ENCODE measurements at regions not wholly inside any gene's neighbourhood (a gene's known extent, or its start where the extent isn't known, plus 50 kb on each side); places are given as distances from the start of the nearest gene placed in this dataset.

- no peak overlapping the region for H3K4me3 Mint-ChIP-seq
- H3K36me3 Mint-ChIP-seq, result no peaks in the 10 kb centered on the region
- no peaks in the 10 kb centered on the region for H3K9me3 Mint-ChIP-seq
- H3K27ac Mint-ChIP-seq, result no peak overlapping the region
- H3K27me3 Mint-ChIP-seq, result no peaks in the 10 kb centered on the region
- no peak for ATAC-seq
- no peaks in the 10 kb centered on the region for H3K4me1 Mint-ChIP-seq
These were observed 277.6 kb upstream of the DIAPH2 start for GRCh38 chrX:96407072-96407471.

DNA sequence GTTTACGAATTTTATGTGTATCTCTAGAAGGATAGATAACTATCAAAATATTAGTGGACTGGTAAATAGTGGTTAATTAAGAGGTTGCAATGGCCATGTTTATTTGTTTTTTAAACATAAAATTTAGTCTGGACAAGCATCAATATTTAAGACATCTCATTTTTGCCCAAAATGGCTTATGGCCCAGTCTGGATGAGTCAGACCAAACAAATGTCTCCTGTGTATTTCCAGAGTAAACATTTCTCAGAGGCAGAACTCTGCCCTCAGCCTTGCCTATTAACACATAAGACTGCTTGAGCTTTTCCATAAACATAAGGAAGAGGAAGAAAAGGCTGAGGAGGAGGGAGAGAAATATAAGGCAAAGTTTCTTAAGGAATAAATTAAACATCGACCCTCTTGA is 277.1 kb upstream of the DIAPH2 start:
- Mint-ChIP-seq H3K36me3 (no peaks in the 10 kb centered on the region), H3K4me1 (no peaks in the 10 kb centered on the region), H3K4me3 (no peak overlapping the region), H3K9me3 (no peaks in the 10 kb centered on the region), H3K27ac (no peak overlapping the region), H3K27me3 (no peaks in the 10 kb centered on the region)
- ATAC-seq, result no peak

DNA sequence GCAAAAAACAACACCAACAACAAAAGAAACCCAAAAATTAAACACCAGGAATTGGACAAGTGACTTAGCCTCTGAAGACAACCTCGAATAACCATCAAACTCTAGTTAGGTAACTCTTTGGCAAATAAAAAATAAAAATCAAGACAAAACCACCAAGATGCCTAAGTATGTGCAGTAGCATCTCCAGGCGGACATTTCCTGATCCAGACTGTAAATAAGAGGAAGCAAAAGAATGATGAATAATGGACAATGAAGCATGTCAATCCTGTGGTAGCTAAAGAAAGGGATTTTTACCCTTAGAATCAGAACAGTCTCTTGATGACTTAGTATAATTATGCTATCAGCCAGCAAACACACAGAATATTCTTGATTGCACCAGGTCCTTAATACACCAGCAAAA is 276.7 kb upstream of the DIAPH2 start:
- Mint-ChIP-seq H3K4me1 (no peaks in the 10 kb centered on the region), H3K4me3 (no peak overlapping the region), H3K27ac (no peak overlapping the region), H3K9me3 (no peaks in the 10 kb centered on the region), H3K27me3 (no peaks in the 10 kb centered on the region), H3K36me3 (no peaks in the 10 kb centered on the region)
- no peak for ATAC-seq

GRCh38 chrX:96410927-96411326 is 273.7 kb upstream of the DIAPH2 start:
- H3K4me3 Mint-ChIP-seq, result no peak overlapping the region
- H3K9me3 Mint-ChIP-seq, result no peaks in the 10 kb centered on the region
- no peak overlapping the region for H3K27ac Mint-ChIP-seq
- H3K36me3 Mint-ChIP-seq, result no peaks in the 10 kb centered on the region
- no peaks in the 10 kb centered on the region for H3K27me3 Mint-ChIP-seq
- no peak for ATAC-seq
- no peaks in the 10 kb centered on the region for H3K4me1 Mint-ChIP-seq

DNA sequence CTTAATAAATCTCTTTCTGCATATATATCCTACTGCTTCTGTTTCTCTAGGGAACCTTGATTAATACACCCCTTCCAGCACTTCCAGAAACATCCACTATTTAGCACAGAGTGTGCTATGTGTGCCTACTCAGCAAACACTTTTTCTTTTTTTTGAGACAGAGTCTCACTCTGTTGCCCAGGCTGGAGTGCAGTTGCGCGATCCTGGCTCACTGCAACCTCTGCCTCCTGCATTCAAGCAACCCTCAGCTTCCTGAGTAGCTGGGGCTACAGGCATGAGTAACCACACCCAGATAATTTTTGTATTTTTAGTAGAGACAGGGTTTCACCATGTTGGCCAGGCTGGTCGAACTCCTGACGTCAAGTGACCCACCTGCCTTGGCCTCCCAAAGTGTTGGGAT is 266.9 kb upstream of the DIAPH2 start:
- H3K9me3 Mint-ChIP-seq, result no peaks in the 10 kb centered on the region
- H3K27me3 Mint-ChIP-seq, result no peaks in the 10 kb centered on the region
- no peak overlapping the region for H3K27ac Mint-ChIP-seq
- no peak overlapping the region for H3K4me3 Mint-ChIP-seq
- no peak for ATAC-seq
- no peaks in the 10 kb centered on the region for H3K4me1 Mint-ChIP-seq
- H3K36me3 Mint-ChIP-seq, result no peaks in the 10 kb centered on the region

DNA sequence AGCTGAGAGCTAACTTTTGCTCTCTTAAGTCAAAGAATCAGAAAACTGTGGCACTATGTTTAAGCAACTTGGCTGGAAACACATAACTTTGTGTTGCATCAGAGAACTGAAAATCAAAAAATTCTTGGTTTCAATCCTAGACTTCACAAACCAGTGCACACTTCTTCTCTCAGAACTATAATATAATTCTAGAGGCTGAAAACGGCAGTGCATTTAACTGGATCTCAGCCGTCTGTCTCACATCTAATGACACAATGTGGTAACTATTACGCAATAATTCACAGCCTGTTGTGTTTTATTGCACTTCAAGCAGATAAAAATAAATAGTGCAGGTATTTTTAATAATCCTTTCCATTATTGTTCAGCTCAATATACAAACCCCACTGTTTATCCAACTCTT is 260.6 kb upstream of the DIAPH2 start:
- peaks cover 3% of the 10 kb centered on the region for H3K9me3 Mint-ChIP-seq
- H3K27me3 Mint-ChIP-seq, result no peaks in the 10 kb centered on the region
- no peaks in the 10 kb centered on the region for H3K4me1 Mint-ChIP-seq
- no peak overlapping the region for H3K27ac Mint-ChIP-seq
- H3K4me3 Mint-ChIP-seq, result no peak overlapping the region
- no peak for ATAC-seq
- no peaks in the 10 kb centered on the region for H3K36me3 Mint-ChIP-seq

DNA sequence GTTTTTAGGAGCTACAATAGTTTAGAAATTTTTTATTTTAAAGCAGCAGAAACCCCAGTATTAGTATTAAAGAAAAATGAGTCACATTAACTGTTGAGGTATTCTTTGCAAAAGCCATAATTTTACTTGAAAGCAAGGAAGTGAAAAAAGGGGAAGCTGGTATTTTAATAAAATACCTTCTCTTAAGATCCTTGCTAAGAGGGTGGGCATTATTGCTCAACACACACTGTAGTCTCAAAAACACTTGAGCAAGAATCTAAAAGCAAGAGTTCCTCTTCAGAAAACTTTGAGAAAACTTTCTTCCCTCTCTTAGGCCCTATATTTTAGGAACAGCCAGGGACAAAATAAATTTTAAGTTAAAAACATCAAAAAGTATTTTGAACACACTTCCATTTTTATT is 259.4 kb upstream of the DIAPH2 start:
- ATAC-seq, result no peak
- no peak overlapping the region for H3K27ac Mint-ChIP-seq
- H3K4me1 Mint-ChIP-seq, result no peaks in the 10 kb centered on the region
- H3K27me3 Mint-ChIP-seq, result no peaks in the 10 kb centered on the region
- peaks cover 3% of the 10 kb centered on the region for H3K9me3 Mint-ChIP-seq
- no peak overlapping the region for H3K4me3 Mint-ChIP-seq
- H3K36me3 Mint-ChIP-seq, result no peaks in the 10 kb centered on the region

DNA sequence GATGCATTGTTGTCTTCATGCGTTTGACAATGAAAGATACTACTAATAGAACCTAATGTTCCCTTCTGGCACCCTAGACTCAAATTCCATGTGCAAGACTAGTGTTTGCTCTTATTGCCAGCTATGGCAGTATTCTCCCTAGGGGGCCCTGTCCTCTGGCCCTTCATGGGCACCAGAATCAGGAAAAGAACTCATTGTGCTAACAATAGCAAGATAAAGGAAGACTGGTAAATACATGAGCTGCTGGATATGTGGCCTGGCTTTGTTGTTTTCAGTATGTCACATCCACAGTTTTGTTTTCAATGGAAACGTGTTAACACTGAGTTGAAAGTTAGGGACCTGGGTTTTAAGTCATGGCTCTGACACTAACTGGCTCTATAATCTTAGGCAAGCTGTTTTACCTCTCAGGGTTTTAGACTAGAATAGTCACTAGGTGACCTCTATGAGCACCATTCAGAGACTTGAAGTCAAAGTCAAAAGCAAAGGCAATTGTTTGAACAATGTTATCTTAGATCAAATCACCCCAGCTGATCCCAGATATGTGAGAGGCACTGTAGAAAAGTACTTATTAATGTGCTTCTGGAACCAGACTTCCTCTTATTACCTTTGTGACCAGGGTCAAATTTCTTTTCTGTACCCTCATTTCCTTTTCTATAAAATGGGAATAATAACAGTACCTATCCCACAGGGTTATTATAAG is 253.7 kb upstream of the DIAPH2 start:
- H3K4me3 Mint-ChIP-seq, result no peak overlapping the region
- ATAC-seq, result no peak
- H3K27me3 Mint-ChIP-seq, result no peaks in the 10 kb centered on the region
- H3K36me3 Mint-ChIP-seq, result no peaks in the 10 kb centered on the region
- peaks cover 3% of the 10 kb centered on the region for H3K9me3 Mint-ChIP-seq
- no peak overlapping the region for H3K27ac Mint-ChIP-seq
- no peaks in the 10 kb centered on the region for H3K4me1 Mint-ChIP-seq

- Mint-ChIP-seq H3K27me3 (no peaks in the 10 kb centered on the region), H3K36me3 (no peaks in the 10 kb centered on the region), H3K4me3 (no peak overlapping the region), H3K9me3 (no peaks in the 10 kb centered on the region), H3K27ac (no peak overlapping the region), H3K4me1 (no peaks in the 10 kb centered on the region)
- ATAC-seq, result no peak
These were observed 252.0 kb upstream of the DIAPH2 start for GRCh38 chrX:96432647-96433046.

DNA sequence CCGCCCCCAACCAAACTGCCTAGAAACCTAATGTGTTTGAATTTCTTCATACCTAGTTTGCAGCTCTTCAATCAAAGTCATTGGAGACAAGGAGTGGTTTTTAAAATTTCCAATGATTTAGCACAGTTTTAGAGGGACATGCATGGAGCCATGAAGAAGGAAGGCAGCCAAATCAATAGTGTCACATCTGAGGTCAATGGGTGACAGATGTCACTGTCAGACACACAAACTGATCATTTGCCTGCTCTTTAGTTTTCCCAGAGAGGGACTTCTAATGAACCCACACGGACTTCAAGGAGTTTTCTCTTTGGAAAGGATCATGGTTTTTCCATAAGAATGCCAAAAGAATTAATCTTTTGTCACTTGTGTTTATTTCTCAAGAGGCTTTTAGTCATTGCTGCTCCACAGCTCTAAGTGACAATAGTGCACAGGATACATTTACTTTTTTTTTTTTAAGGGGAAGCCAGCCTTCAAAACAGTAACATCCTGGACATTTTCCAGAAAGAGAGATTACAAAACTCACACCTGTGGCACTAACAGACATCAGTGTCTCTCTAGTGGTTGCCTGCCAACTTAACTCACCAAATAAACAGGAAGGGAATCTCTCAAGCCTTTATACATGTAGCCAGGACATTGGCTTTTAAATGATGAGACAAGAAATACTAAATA is 251.1 kb upstream of the DIAPH2 start:
- Mint-ChIP-seq H3K36me3 (no peaks in the 10 kb centered on the region), H3K27ac (no peak overlapping the region), H3K27me3 (no peaks in the 10 kb centered on the region), H3K4me1 (no peaks in the 10 kb centered on the region), H3K4me3 (no peak overlapping the region), H3K9me3 (no peaks in the 10 kb centered on the region)
- ATAC-seq, result no peak

DNA sequence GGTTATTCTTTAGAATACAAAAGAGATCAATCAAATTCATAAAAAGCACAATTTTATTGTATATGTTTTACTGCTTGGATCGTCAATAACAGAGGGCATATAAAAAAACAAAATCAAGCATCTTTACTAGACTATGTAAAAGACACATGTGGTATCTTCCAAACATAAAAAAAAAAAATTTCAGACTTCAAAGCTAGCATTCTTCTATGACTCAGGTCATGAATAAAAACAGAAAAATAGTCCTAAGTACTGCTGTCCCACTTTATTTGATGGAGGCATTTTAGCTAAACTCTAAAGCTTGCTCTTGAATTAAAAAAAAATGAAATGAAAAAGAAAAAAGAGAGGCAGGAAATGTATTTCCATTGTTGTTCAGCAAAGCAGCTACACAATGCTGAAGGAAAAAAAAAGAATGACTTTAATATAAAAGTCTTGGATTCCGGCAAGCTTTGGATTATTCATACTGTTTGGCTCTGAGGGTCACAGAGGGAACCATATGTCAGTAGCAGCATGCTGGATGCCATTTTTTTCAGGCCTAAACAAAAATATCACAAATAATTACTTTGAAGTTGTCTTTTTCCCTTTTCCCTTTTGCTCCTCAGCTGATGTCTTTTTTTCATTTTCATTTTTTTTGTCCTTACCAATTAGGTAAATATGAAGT is 249.1 kb upstream of the DIAPH2 start:
- Mint-ChIP-seq H3K9me3 (no peaks in the 10 kb centered on the region), H3K4me3 (no peak overlapping the region), H3K27me3 (no peaks in the 10 kb centered on the region), H3K36me3 (no peaks in the 10 kb centered on the region), H3K27ac (no peak overlapping the region), H3K4me1 (no peaks in the 10 kb centered on the region)
- ATAC-seq, result no peak

GRCh38 chrX:96436105-96436504 is 248.5 kb upstream of the DIAPH2 start:
- no peaks in the 10 kb centered on the region for H3K9me3 Mint-ChIP-seq
- no peaks in the 10 kb centered on the region for H3K36me3 Mint-ChIP-seq
- H3K27ac Mint-ChIP-seq, result no peak overlapping the region
- H3K27me3 Mint-ChIP-seq, result no peaks in the 10 kb centered on the region
- no peak for ATAC-seq
- no peaks in the 10 kb centered on the region for H3K4me1 Mint-ChIP-seq
- H3K4me3 Mint-ChIP-seq, result no peak overlapping the region

- no peak overlapping the region for H3K27ac Mint-ChIP-seq
- H3K36me3 Mint-ChIP-seq, result no peaks in the 10 kb centered on the region
- no peaks in the 10 kb centered on the region for H3K27me3 Mint-ChIP-seq
- ATAC-seq, result no peak
- no peaks in the 10 kb centered on the region for H3K9me3 Mint-ChIP-seq
- no peaks in the 10 kb centered on the region for H3K4me1 Mint-ChIP-seq
- H3K4me3 Mint-ChIP-seq, result no peak overlapping the region
These were observed 245.8 kb upstream of the DIAPH2 start for GRCh38 chrX:96438803-96439202.

GRCh38 chrX:96440941-96441340 is 243.7 kb upstream of the DIAPH2 start:
- H3K4me3 Mint-ChIP-seq, result no peak overlapping the region
- no peak overlapping the region for H3K27ac Mint-ChIP-seq
- no peaks in the 10 kb centered on the region for H3K27me3 Mint-ChIP-seq
- ATAC-seq, result no peak
- H3K9me3 Mint-ChIP-seq, result no peaks in the 10 kb centered on the region
- H3K36me3 Mint-ChIP-seq, result no peaks in the 10 kb centered on the region
- H3K4me1 Mint-ChIP-seq, result no peaks in the 10 kb centered on the region

GRCh38 chrX:96445531-96446065 is 239.0 kb upstream of the DIAPH2 start:
- no peaks in the 10 kb centered on the region for H3K27me3 Mint-ChIP-seq
- no peak for ATAC-seq
- no peaks in the 10 kb centered on the region for H3K4me1 Mint-ChIP-seq
- no peak overlapping the region for H3K4me3 Mint-ChIP-seq
- H3K9me3 Mint-ChIP-seq, result no peaks in the 10 kb centered on the region
- no peak overlapping the region for H3K27ac Mint-ChIP-seq
- H3K36me3 Mint-ChIP-seq, result no peaks in the 10 kb centered on the region

- Mint-ChIP-seq H3K9me3 (no peaks in the 10 kb centered on the region), H3K4me3 (no peak overlapping the region), H3K27me3 (no peaks in the 10 kb centered on the region), H3K27ac (no peak overlapping the region), H3K4me1 (no peaks in the 10 kb centered on the region), H3K36me3 (no peaks in the 10 kb centered on the region)
- ATAC-seq, result no peak
These were observed 238.1 kb upstream of the DIAPH2 start for GRCh38 chrX:96446524-96446923.

All from stimulated activated memory B cell treated with anti-CD40 and anti-IgM and Interleukin-4, amounts not matched to agents 10 μg/mL and 1 μg/mL and 100 μg/mL, for 72 hours (primary cell).